ENCODE measurements at regions not wholly inside any gene's neighbourhood (a gene's known extent, or its start where the extent isn't known, plus 50 kb on each side); places are given as distances from the start of the nearest gene placed in this dataset.

DNA sequence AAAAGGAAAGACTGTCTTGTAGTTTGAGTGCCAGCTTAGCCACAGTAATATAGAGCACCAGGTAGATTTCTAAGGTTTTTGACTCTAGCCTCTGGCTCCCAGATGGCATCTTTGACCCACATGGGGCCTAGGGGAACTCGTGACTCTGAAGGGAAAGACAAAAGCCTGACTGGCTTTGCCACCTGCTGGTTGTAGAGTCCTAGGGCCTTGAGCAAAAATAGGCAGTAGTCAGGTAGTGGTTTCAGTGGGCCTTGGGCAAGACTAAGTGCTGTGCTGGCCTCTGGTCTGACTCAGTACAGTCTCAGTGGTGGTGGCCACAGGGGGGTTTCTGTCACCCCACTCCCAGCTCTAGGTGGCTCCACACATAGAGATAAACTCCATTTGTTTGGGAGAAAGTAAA is 349.4 kb downstream of the FAM181B start:
- no peak for TF ChIP-seq ZFX (IDR thresholded peaks at IDR 0.05; ENCODE audit: borderline replicate concordance)
- TF ChIP-seq, protein P1, sequence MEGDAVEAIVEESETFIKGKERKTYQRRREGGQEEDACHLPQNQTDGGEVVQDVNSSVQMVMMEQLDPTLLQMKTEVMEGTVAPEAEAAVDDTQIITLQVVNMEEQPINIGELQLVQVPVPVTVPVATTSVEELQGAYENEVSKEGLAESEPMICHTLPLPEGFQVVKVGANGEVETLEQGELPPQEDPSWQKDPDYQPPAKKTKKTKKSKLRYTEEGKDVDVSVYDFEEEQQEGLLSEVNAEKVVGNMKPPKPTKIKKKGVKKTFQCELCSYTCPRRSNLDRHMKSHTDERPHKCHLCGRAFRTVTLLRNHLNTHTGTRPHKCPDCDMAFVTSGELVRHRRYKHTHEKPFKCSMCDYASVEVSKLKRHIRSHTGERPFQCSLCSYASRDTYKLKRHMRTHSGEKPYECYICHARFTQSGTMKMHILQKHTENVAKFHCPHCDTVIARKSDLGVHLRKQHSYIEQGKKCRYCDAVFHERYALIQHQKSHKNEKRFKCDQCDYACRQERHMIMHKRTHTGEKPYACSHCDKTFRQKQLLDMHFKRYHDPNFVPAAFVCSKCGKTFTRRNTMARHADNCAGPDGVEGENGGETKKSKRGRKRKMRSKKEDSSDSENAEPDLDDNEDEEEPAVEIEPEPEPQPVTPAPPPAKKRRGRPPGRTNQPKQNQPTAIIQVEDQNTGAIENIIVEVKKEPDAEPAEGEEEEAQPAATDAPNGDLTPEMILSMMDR (IDR thresholded peaks at IDR 0.05), result no peak

DNA sequence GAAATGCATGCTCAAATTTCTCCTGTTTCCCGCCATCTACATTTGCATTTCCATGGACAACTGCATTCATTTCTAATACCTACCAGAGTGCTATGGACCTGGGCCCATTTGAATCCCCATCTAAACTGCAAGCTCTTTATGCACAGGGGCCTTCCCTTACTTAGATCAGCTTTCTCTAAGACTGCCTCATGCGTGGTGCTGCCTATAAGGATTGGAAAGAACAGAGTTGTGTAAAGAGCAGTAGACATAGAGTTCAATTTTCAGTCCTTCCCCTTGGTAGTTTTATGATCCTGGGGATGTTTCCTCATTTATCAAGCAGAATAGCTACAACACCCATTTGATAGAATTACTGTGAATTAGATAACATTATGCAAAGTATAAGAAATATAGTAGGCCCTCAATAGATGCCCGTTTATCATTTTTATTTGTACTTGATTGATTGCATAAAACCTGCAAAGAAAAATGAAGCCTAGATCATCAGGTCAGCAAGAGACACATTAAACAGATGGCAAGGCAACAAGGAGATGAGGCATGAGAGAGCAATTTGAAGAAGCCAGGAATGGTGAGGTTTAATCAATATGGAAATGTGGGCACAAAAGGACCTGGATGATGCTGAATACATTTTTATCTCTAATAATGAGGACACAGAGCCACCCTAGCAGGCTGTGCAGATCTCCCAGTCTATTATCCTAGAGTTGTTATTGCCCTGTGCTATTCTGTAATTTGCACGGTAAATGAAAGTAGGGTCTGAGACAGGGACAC is 359.7 kb downstream of the FAM181B start:
- no peak for TF ChIP-seq ZFX (IDR thresholded peaks at IDR 0.05; ENCODE audit: borderline replicate concordance)
- TF ChIP-seq, protein P1 (IDR thresholded peaks at IDR 0.05), result no peak
- no peak overlapping the region for H3K27ac ChIP-seq

More for the DNA sequence above, 349.4 kb downstream of the FAM181B start:
- no peak overlapping the region for H3K27ac ChIP-seq

DNA sequence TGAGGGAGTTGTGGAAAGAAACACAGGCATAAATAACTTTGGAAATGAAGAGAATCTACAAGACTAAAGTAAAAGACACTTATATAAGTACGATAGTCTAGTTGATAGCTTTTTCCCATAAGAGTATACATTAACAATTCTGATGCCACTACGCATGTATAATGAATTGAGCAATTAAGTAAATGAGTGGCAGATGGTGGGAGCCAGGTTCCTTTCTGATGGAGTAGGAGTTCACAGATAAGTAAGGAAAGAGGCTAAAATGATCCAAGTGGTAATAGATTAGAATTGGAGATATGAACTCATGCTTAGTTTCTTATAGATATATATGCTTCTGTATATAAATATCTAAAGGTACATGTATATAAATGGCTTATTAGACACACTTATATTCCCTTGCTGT is 368.3 kb downstream of the FAM181B start:
- TF ChIP-seq, protein P1 (IDR thresholded peaks at IDR 0.05), result no peak
- H3K27ac ChIP-seq, result no peak overlapping the region

DNA sequence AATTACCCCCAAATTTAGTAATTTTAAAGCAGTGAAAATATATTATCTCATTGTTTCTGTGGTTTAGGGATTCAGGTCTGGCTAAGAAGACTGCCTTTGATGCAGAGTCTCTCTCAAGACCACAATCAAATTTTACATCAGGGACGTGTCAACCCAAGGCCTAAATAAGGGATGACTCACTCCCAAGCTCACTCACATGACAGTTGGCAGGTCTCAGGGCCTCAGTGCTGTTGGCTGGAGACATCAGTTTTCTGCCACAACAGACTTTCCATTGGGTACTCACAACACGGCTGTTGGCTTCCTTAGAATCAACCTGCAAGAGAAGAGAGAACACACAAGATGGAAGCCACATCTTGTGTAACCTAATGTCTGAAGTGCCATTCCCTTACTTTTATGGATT is 377.3 kb downstream of the FAM181B start:
- no peak for TF ChIP-seq ZFX (IDR thresholded peaks at IDR 0.05; ENCODE audit: borderline replicate concordance)
- TF ChIP-seq, protein P1 (IDR thresholded peaks at IDR 0.05), result no peak

DNA sequence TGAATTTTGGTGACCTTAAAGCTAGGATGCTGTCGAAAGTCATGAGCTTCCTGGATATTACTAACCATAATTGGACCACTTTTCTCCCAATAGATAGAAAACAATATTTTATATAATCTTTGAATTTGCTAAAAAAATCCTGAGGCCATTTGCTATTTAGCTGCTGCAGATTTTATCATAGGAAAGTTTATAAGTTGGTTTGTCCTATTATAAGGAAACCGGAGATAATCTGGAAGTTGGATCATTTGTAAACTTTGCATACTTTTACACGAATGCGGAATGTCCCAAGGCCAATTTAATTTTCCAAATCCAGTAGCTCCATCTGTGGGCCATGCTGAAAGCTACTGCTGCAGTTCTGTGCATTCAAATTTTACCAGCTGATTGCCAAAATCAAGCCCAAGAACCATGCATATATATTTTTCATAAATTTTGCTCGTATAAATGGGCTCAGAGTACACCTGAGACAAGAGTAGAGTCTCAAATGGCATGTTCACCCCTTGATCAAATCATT is 378.3 kb downstream of the FAM181B start:
- TF ChIP-seq ZFX (IDR thresholded peaks at IDR 0.05; ENCODE audit: borderline replicate concordance), result no peak
- TF ChIP-seq, protein P1 (IDR thresholded peaks at IDR 0.05), result no peak
- no peak overlapping the region for H3K27ac ChIP-seq

More for the DNA sequence above, 377.3 kb downstream of the FAM181B start:
- H3K27ac ChIP-seq, result no peak overlapping the region

DNA sequence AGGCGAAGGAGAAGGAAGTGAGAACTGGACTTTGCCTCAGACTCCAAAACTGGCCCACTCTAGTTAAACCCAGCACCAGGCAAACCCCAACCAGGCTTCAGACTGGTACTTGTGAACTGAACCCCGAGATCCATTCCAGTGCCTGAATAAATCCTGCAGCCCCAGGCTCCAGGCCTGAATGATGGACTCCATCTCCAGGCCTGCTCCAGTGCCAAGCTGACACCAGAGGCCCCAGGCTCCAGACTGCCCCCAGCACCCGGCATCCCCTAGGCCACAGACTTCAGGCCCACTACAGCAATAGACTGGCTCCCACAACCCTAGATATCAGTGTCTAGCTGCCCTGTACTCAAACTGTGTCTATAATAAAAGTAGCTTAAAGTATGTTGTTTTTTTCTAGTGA is 406.8 kb downstream of the FAM181B start:
- no peak overlapping the region for H3K27ac ChIP-seq
- TF ChIP-seq, protein P1 (IDR thresholded peaks at IDR 0.05), result no peak
- no peak for TF ChIP-seq ZFX (IDR thresholded peaks at IDR 0.05; ENCODE audit: borderline replicate concordance)

DNA sequence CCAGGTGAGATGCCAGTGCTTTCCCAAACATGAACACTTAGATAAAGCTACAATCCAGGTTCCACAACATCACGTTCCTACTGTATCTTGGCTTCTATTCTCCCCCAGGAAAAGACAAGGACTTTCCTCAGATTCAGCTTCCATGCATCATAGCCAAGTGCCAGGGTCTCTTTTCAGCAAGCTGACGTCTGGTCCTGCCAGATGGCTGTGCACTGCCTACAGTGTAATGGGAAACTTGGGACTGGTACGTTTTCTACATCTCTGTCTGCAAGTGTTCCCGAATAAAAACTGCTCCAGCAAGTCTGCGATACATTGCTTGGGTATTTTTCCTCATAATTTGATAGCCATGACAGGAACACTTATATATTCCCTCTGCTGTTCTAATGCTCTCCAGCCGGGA is 412.5 kb downstream of the FAM181B start:
- TF ChIP-seq, protein P1 (IDR thresholded peaks at IDR 0.05), result no peak
- no peak for TF ChIP-seq ZFX (IDR thresholded peaks at IDR 0.05; ENCODE audit: borderline replicate concordance)

More for the DNA sequence above, 412.5 kb downstream of the FAM181B start:
- H3K27ac ChIP-seq, result no peak overlapping the region
